Neural cell (in vitro differentiated cells): ENCODE measurements at regions not wholly inside any gene's neighbourhood (a gene's known extent, or its start where the extent isn't known, plus 50 kb on each side); places are given as distances from the start of the nearest gene placed in this dataset.

Experiments
- EP300 ChIP-seq: fragments of 450-650 bp; conservative IDR thresholded peaks from 2 replicates; pipeline ENCODE4 v1.6.1; 2014; ENCODE audit warnings: antibody characterized with exemption, mild to moderate bottlenecking, moderate library complexity; ENCODE audit not compliant: poor library complexity, severe bottlenecking
- EZH2 ChIP-seq: fragments of 200-600, 300-800 bp; shearing (Covaris generic), sonication (generic); IDR thresholded peaks from 2 replicates; pipeline ENCODE4 v1.6.1; 2014; ENCODE audit warnings: antibody characterized with exemption, low read length, borderline replicate concordance, mild to moderate bottlenecking; ENCODE audit not compliant: insufficient read depth, poor library complexity, severe bottlenecking
- MXI1 ChIP-seq: fragments of 450-650 bp; conservative IDR thresholded peaks from 2 replicates; pipeline ENCODE4 v1.6.1; 2014; ENCODE audit warnings: antibody characterized with exemption, mild to moderate bottlenecking; ENCODE audit not compliant: poor library complexity, severe bottlenecking
- POLR2AphosphoS5 ChIP-seq: IDR thresholded peaks from 2 replicates; pipeline ENCODE4 v1.6.1; 2012
- RAD21 ChIP-seq: fragments of 450-650 bp; conservative IDR thresholded peaks from 2 replicates; pipeline ENCODE4 v1.6.1; 2014; ENCODE audit warnings: antibody characterized with exemption, mild to moderate bottlenecking, moderate library complexity
- SMC3 ChIP-seq: fragments of 450-650 bp; conservative IDR thresholded peaks from 2 replicates; pipeline ENCODE4 v1.6.1; 2014; ENCODE audit warnings: antibody characterized with exemption, mild to moderate bottlenecking, moderate library complexity; ENCODE audit not compliant: poor library complexity
- TAF1 ChIP-seq: IDR thresholded peaks from 2 replicates; pipeline ENCODE4 v1.6.1; 2012; ENCODE audit warnings: low read depth
- TF ChIP-seq, protein P1 (sequence below): fragments of 450-650 bp; IDR thresholded peaks from 2 replicates; pipeline ENCODE4 v1.5.1; 2014; ENCODE audit warnings: antibody characterized with exemption, mild to moderate bottlenecking, moderate library complexity; ENCODE audit not compliant: poor library complexity, severe bottlenecking

DNA sequence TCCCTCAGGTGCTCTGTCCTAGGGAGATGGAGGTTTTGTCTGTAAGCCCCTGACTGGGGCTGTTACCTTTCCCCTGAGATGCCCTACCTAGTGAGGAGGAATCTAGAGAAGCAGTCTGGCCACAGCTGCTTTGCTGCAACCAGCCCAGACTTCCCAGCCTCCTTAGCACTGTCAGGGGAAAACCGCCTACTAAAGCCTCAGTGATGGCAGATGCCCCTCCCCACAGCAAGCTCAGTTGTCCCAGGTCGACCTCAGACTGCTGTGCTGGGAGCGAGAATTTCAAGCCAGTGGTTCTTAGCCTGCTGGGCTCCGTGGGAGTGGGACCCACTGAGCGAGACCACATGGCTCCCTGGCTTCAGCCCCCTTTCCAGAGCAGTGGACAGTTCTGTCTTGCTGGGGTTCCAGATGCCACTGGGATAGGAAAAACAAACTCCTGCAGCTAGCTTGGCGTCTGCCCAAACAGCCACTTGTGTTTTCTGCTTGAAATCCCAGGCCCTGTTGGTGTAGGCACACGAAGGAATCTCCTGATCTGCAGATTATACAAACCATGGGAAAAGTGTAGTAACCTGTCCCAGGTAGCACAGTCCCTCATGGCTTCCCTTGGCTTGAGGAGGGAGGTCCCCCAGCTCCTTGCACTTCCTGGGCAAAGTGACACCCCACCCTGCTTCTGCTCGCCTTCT, 146.4 kb upstream of the PROKR2 start:
- TF ChIP-seq, protein P1, sequence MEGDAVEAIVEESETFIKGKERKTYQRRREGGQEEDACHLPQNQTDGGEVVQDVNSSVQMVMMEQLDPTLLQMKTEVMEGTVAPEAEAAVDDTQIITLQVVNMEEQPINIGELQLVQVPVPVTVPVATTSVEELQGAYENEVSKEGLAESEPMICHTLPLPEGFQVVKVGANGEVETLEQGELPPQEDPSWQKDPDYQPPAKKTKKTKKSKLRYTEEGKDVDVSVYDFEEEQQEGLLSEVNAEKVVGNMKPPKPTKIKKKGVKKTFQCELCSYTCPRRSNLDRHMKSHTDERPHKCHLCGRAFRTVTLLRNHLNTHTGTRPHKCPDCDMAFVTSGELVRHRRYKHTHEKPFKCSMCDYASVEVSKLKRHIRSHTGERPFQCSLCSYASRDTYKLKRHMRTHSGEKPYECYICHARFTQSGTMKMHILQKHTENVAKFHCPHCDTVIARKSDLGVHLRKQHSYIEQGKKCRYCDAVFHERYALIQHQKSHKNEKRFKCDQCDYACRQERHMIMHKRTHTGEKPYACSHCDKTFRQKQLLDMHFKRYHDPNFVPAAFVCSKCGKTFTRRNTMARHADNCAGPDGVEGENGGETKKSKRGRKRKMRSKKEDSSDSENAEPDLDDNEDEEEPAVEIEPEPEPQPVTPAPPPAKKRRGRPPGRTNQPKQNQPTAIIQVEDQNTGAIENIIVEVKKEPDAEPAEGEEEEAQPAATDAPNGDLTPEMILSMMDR: no peak
- TF ChIP-seq EZH2 (no peak), POLR2AphosphoS5 (no peak), RAD21 (no peak), SMC3 (no peak), MXI1 (no peak), TAF1 (no peak), EP300 (no peak)
